Choroid plexus epithelial cell (primary cell): ENCODE measurements at regions not wholly inside any gene's neighbourhood (a gene's known extent, or its start where the extent isn't known, plus 50 kb on each side); places are given as distances from the start of the nearest gene placed in this dataset.
A peak's percentile ranks its signal among the peaks of the same experiment; 100 is the strongest.

Source experiments
- DNase-seq: peaks from one replicate; pipeline ENCODE4 v3.0.0-alpha.2; 2010; ENCODE audit warnings: low read depth
- H3K4me3 ChIP-seq: 2 replicates; pipeline ENCODE4 v1.5.1; 2011; ENCODE audit warnings: low read depth, mild to moderate bottlenecking, control low read depth, low read length, moderate library complexity
- CTCF ChIP-seq: conservative IDR thresholded peaks from 2 replicates; pipeline ENCODE4 v1.5.1; 2011; ENCODE audit warnings: low read depth, mild to moderate bottlenecking, control low read depth, inconsistent platforms, low read length, moderate library complexity

GRCh38 chr5:93247105-93247504 lies 333.9 kb downstream of the NR2F1-AS1 start:
- H3K4me3 ChIP-seq: no peak overlapping the region
- no peak for TF ChIP-seq CTCF
- peak; percentile 45 for DNase-seq

- DNase-seq: peak; percentile 85
- H3K4me3 ChIP-seq: no peak overlapping the region
- TF ChIP-seq CTCF: peak; percentile 7
Observed at GRCh38 chr5:93246090-93246855, 334.7 kb downstream of the NR2F1-AS1 start.

- no peak for DNase-seq
- H3K4me3 ChIP-seq: no peak overlapping the region
- TF ChIP-seq CTCF: no peak
Observed at GRCh38 chr5:93245226-93245625, 335.8 kb downstream of the NR2F1-AS1 start.

- TF ChIP-seq CTCF: no peak
- no peak overlapping the region for H3K4me3 ChIP-seq
- DNase-seq: no peak
Observed at GRCh38 chr5:93243481-93243880, 337.5 kb downstream of the NR2F1-AS1 start.

GRCh38 chr5:93240228-93240834 lies 340.7 kb downstream of the NR2F1-AS1 start:
- H3K4me3 ChIP-seq: no peak overlapping the region
- no peak for DNase-seq
- no peak for TF ChIP-seq CTCF

GRCh38 chr5:93236807-93237421 lies 344.1 kb downstream of the NR2F1-AS1 start:
- DNase-seq: peak; percentile 49
- H3K4me3 ChIP-seq: no peak overlapping the region
- no peak for TF ChIP-seq CTCF
